ENCODE measurements at regions not wholly inside any gene's neighbourhood (a gene's known extent, or its start where the extent isn't known, plus 50 kb on each side); places are given as distances from the start of the nearest gene placed in this dataset.
"Not testable (repeated sequence)": the region's sequence is repeated elsewhere in the genome, so short reads cannot be mapped to it uniquely, and the experiment has no call there.

- H3K27me3 ChIP-seq = peaks cover 24% of the 10 kb centered on the region
- ATAC-seq = no peak
These were observed 148.2 kb upstream of the KCNG1 start for GRCh38 chr20:51171141-51171540.

GRCh38 chr20:51169813-51170212 is 146.9 kb upstream of the KCNG1 start:
- ATAC-seq = no peak
- H3K27me3 ChIP-seq = peaks cover 23% of the 10 kb centered on the region
- H3K9me3 ChIP-seq = peaks cover 0 to 15% (median 0%) of the 10 kb centered on the region in 3 donors
- no peak overlapping the region for H3K4me3 ChIP-seq
- TF ChIP-seq CTCF (IDR thresholded peaks at IDR 0.05) (no peak), EP300 (IDR thresholded peaks at IDR 0.05) (no peak), POLR2AphosphoS5 (IDR thresholded peaks at IDR 0.05) (no peak), POLR2A (IDR thresholded peaks at IDR 0.05) (no peak)
- H3K27ac ChIP-seq = no peak overlapping the region
- H3K4me1 ChIP-seq = no peaks in the 10 kb centered on the region
- H3K36me3 ChIP-seq = no peaks in the 10 kb centered on the region
- WGBS, 2 donors (ENCODE audit: low coverage in 1 of 2) = 82 to 93% methylated on average over 3 of the region's 3 CpGs

More at GRCh38 chr20:51171141-51171540, 148.2 kb upstream of the KCNG1 start:
- no peak overlapping the region for H3K4me3 ChIP-seq
- H3K36me3 ChIP-seq = no peaks in the 10 kb centered on the region
- H3K9me3 ChIP-seq = peaks cover 0 to 15% (median 0%) of the 10 kb centered on the region in 3 donors
- no peaks in the 10 kb centered on the region for H3K4me1 ChIP-seq
- 77 to 93% methylated on average over 2 of the region's 2 CpGs for WGBS, 2 donors (ENCODE audit: low coverage in 1 of 2)
- TF ChIP-seq EP300 (IDR thresholded peaks at IDR 0.05) (no peak), POLR2AphosphoS5 (IDR thresholded peaks at IDR 0.05) (no peak), CTCF (IDR thresholded peaks at IDR 0.05) (no peak), POLR2A (IDR thresholded peaks at IDR 0.05) (no peak)
- H3K27ac ChIP-seq = no peak overlapping the region

DNA sequence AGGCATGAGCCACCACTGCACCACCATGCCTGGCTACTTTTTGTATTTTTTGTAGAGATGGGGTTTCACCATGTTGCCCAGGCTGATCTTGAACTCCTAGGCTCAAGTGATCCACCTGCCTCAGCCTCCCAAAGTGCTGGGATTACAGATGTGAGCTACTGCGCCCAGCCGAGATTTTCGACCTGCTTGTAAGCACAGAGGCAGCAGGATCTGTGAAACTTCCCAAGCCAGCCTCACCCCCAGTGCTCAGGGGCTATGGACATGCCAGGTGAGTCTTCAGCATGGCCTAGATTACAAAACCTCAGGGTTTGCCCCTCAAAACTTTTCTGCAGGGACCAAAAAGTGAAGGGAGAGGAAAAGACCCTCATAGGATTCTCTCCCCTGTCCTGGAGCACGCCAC is 145.0 kb upstream of the KCNG1 start:
- WGBS, 2 donors (ENCODE audit: low coverage in 1 of 2) = 83 to 86% methylated on average over 1 of the region's 4 CpGs

DNA sequence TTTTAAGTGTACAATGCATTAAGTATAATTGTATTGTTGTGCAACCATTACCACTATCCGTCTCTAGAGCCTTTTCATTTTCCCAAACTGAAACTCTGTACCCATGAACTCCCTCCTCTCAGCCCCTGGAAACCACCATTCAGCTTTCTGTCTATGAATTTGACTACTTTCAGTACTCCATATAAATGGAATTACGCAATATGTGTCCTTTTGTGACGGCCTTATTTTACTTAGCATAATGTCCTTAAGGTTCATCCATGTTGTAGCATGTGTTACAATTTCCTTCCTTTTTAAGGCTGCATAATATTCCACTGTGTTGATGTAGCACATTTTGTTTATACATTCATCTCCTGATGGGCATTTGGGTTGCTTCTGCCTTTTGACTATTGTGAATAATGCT is 143.6 kb upstream of the KCNG1 start:
- TF ChIP-seq CTCF (IDR thresholded peaks at IDR 0.05) (no peak), EP300 (IDR thresholded peaks at IDR 0.05) (no peak), POLR2AphosphoS5 (IDR thresholded peaks at IDR 0.05) (no peak), POLR2A (IDR thresholded peaks at IDR 0.05) (no peak)
- H3K27ac ChIP-seq = no peak overlapping the region
- no peaks in the 10 kb centered on the region for H3K4me1 ChIP-seq
- H3K4me3 ChIP-seq = no peak overlapping the region
- 55 to 89% methylated on average over 2 to 3 of the region's 3 CpGs for WGBS, 2 donors (ENCODE audit: low coverage in 1 of 2)
- no peaks in the 10 kb centered on the region for H3K36me3 ChIP-seq
- ATAC-seq = no peak
- peaks cover 0 to 15% (median 0%) of the 10 kb centered on the region in 3 donors for H3K9me3 ChIP-seq
- peaks cover 26% of the 10 kb centered on the region for H3K27me3 ChIP-seq

More for the DNA sequence above, 145.0 kb upstream of the KCNG1 start:
- H3K27ac ChIP-seq, ATAC-seq, H3K4me1 ChIP-seq, H3K36me3 ChIP-seq, H3K4me3 ChIP-seq: not testable (repeated sequence)
- H3K27me3 ChIP-seq = peaks cover 26% of the 10 kb centered on the region
- H3K9me3 ChIP-seq = peaks cover 0 to 15% (median 0%) of the 10 kb centered on the region in 3 donors

- TF ChIP-seq EP300 (IDR thresholded peaks at IDR 0.05) (no peak), CTCF (IDR thresholded peaks at IDR 0.05) (no peak), POLR2AphosphoS5 (IDR thresholded peaks at IDR 0.05) (no peak)
- Histone ChIP-seq H3K36me3 (no peaks in the 10 kb centered on the region), H3K4me1 (no peaks in the 10 kb centered on the region), H3K27ac (no peak overlapping the region), H3K4me3 (no peak overlapping the region), H3K27me3 (peaks cover 27% of the 10 kb centered on the region), H3K9me3 (peaks cover 0 to 19% (median 0%) of the 10 kb centered on the region in 3 donors)
- no peak for ATAC-seq
- WGBS, 2 donors (ENCODE audit: low coverage in 1 of 2) = 49 to 61% methylated on average over 2 to 5 of the region's 9 CpGs
These were observed 142.2 kb upstream of the KCNG1 start for GRCh38 chr20:51165131-51165530.
